HG03520 (cell line): ENCODE measurements at regions not wholly inside any gene's neighbourhood (a gene's known extent, or its start where the extent isn't known, plus 50 kb on each side); places are given as distances from the start of the nearest gene placed in this dataset.
"Not testable (repeated sequence)": the region's sequence is repeated elsewhere in the genome, so short reads cannot be mapped to it uniquely, and the experiment has no call there.

Experiments
- ATAC-seq: cut with Tn5 transposase; IDR thresholded peaks from one replicate; pipeline ENCODE4 v1.9.1; 2021; ENCODE audit warnings: mild to moderate bottlenecking, moderate library complexity; ENCODE audit not compliant: unreplicated experiment

DNA sequence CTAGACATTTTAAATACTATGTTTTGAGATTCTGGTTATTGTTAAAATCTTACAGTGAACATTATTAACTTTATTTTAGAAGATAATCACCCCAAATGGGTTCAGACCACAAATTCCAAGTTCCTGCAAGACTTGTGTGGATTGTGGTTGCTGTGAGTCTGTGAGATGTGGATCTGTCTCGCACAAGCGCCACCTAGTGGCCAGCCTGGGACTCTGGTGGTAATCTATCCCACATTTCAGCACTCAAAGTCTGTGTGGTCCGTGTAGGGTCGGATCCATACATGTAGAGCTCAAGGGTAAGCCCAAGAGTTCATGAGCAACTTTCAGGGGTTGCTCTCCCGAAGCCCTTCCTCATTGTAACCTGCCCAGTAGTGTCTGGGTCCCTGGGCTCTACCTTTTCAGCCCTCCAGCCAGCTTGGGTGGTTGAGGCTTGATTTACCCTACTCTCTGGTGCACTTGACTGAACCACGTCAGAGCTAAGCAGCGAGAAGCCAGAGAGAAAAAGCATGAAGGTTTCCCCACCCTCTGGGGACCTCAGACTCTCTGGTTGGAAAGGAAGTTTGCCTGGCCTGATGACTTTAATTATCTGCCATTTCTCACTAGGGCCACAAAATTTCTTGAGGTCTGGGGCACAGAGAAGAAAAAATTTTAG, 129.2 kb downstream of the ARHGAP11B start:
- peak; percentile 60 for ATAC-seq

DNA sequence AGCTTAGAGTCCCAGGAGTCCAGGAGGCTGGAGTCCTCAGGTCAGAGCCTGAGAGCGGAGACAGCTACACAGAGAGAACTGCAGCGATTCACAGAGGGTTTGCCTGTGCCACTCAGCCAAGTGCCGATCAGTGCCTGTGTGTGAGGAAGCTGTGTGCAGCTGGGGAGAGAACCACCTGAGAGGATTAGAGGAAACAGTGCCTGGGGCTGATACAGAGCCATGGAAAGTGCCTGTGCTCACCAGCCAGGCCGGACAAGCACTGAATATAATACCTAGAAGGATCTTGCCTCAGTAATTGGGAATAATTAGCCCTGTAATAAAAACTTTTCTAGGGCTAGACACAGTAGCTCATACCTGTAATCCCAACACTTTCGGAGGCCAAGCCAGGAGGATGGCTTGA, 134.7 kb downstream of the ARHGAP11B start:
- ATAC-seq = not testable (repeated sequence)

GRCh38 chr15:30761365-30761764, 135.4 kb downstream of the ARHGAP11B start:
- not testable (repeated sequence) for ATAC-seq

GRCh38 chr15:30769390-30770124, 134.2 kb upstream of the FAN1 start:
- not testable (repeated sequence) for ATAC-seq

- no peak for ATAC-seq
Observed at GRCh38 chr15:30770759-30771158, 133.0 kb upstream of the FAN1 start.

- no peak for ATAC-seq
Observed at GRCh38 chr15:30783019-30783418, 120.7 kb upstream of the FAN1 start.

- no peak for ATAC-seq
Observed at GRCh38 chr15:30788595-30788994, 115.1 kb upstream of the FAN1 start.

- ATAC-seq = no peak
Observed at GRCh38 chr15:30791239-30792175, 112.2 kb upstream of the FAN1 start.

DNA sequence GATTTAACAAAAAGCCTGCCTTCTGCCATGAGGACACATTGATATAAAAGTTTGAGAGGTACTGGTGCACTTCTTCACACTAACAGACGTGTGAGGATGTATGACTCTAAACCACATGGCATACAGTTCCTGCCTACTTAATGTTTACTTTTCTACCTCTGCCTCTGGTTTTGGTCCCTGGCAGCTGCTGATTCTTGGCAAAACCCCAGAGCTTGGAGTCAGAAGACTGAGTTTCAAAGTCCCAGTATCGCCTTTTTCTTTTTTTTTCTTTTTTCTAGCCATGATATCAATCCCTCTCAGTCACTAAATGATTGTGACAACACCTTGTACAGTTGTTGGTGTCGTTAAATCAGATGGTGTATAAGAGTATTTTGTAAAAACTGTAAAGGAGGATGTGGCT, 110.9 kb upstream of the FAN1 start:
- ATAC-seq = not testable (repeated sequence)

DNA sequence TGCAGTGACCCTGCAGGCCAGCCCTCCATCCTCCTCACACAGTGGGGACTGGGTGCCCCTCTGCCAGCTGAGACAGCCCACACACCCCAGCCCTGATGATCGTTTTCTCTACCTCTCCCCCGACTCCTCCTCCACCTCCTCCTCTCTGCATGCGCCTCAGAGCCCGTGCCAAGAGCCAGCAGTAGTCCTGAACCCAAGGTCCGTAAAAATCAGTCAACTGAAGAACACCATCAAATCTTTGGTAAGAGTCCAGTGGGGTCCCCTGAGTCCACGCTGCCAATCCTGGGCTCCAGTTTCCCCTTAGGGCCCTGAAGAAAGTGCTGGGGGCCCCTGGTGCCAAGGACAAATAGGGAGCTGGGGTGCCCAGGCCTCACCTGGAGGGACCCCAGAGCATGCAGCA, 109.3 kb upstream of the FAN1 start:
- ATAC-seq = no peak

- ATAC-seq = not testable (repeated sequence)
Observed at GRCh38 chr15:30799565-30799964, 104.2 kb upstream of the FAN1 start.

- not testable (repeated sequence) for ATAC-seq
Observed at GRCh38 chr15:30801140-30801895, 102.4 kb upstream of the FAN1 start.

DNA sequence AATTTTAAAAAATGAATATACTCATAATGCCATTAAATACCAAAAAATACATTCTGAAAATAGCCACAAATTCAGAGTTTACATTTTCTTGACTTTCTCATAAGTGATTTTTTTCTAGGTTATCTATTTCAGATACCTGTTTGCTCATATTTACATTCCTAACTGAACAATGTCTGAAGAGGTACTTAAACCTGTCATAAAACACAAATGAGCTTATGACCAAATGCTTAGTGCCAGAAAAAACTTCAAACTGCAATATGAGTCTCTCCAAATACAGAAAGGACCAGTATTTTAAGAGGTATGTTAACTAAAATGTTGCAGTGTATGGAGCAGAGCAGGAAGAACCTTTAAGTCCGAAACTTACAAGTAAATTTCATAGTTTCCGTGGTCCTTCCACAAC, 101.7 kb upstream of the FAN1 start:
- ATAC-seq = not testable (repeated sequence)

DNA sequence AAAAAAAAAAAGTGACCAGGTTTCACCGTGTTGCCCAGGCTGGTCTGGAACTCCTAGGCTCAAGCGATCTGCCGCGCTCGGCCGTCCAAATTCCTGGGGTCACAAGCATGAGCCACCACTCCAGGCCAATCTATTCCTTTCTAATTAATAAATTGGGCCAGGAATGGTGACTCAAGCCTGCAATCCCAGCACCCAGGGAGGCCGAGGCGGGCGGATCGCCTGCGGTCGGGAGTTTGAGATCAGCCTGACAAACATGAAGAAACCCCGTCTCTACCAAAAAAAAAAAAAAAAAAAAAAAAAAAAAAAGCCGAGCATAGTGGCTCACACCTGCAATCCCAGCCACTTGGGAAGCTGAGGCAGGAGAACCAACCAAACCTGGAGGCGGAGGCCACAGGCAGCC, 100.0 kb upstream of the FAN1 start:
- ATAC-seq = not testable (repeated sequence)

GRCh38 chr15:30816430-30816829, 87.3 kb upstream of the FAN1 start:
- ATAC-seq = no peak

- not testable (repeated sequence) for ATAC-seq
Observed at GRCh38 chr15:30823068-30823813, 80.5 kb upstream of the FAN1 start.

GRCh38 chr15:30824518-30825195, 79.1 kb upstream of the FAN1 start:
- no peak for ATAC-seq

DNA sequence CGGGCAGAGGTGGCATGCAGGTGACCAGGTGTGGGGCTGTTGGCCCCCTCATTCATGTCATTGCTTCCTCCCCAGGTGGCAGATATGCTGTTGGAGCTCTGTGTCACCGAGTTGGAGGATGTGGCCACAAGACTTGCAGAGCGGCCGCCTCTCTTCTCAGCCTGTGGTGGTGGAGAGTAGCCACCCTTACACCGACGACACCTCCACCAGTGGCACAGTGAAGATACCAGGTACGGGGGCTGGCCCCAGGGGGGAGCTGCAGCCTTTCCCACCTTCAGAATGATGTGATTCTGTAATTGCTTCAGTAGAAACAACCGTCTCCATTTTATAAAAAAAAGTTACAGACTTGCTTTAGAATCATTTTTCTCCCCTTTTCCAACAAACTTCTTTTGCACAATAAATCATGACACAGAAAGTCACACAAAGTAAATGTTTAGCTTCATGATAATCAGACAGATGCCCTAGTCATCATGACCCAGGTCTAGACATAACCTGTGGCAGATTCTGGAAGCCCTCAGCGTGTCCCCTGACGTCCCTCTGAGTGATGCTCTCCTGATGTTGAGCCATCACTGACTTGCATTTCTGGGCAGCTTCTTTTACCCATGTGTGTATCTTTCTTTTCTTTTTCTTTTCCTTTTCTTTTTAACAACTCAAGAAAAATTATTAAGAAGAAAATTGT, 76.0 kb upstream of the FAN1 start:
- no peak for ATAC-seq

GRCh38 chr15:30828304-30828639, 75.4 kb upstream of the FAN1 start:
- not testable (repeated sequence) for ATAC-seq
